Tibial nerve (tissue), 4 donors: ENCODE measurements at regions not wholly inside any gene's neighbourhood (a gene's known extent, or its start where the extent isn't known, plus 50 kb on each side); places are given as distances from the start of the nearest gene placed in this dataset.

Source experiments
- EP300 ChIP-seq, 2 donors: sonication (generic); formaldehyde crosslinking; IDR thresholded peaks; one replicate each; pipeline ENCODE4 v1.6.1; 2017; ENCODE audit warnings: antibody characterized with exemption in 2 of 2, mild to moderate bottlenecking in 1 of 2
- POLR2A ChIP-seq, 2 donors: fragments of 450-650 bp; IDR thresholded peaks; one replicate each; pipeline ENCODE4 v1.6.1; 2017; ENCODE audit warnings: antibody characterized with exemption in 2 of 2, mild to moderate bottlenecking in 2 of 2, moderate library complexity in 2 of 2
- TF ChIP-seq, protein P1 (sequence below), 5 experiments: fragments of 200-600 bp in 3 of 5; fragments of 450-650 bp in 2 of 5; sonication (generic) in 3 of 5; IDR thresholded peaks; one replicate each; pipeline ENCODE4 v1.5.1; 2016 to 2019; ENCODE audit warnings: antibody characterized with exemption in 5 of 5, mild to moderate bottlenecking in 3 of 5, moderate library complexity in 2 of 5

DNA sequence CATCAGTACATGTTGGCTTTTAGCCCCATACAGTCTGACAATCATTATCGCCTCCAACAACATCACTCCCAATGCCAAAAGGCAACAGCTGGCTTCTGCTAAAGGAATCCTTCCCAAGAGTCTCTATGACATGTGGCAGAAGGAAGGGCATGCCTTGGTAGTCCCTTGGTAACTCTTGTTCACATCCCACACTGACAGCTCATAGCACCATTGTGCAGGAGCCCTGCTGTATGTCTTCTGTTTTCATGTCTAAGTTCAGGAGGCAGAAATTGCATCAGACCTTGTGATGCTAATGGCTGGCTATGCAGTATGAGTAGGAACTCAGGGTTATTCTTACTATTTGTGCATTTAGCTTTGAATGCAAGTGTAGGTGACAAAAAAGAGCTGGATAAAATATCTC, 392.1 kb downstream of the PTH2R start:
- TF ChIP-seq, protein P1, sequence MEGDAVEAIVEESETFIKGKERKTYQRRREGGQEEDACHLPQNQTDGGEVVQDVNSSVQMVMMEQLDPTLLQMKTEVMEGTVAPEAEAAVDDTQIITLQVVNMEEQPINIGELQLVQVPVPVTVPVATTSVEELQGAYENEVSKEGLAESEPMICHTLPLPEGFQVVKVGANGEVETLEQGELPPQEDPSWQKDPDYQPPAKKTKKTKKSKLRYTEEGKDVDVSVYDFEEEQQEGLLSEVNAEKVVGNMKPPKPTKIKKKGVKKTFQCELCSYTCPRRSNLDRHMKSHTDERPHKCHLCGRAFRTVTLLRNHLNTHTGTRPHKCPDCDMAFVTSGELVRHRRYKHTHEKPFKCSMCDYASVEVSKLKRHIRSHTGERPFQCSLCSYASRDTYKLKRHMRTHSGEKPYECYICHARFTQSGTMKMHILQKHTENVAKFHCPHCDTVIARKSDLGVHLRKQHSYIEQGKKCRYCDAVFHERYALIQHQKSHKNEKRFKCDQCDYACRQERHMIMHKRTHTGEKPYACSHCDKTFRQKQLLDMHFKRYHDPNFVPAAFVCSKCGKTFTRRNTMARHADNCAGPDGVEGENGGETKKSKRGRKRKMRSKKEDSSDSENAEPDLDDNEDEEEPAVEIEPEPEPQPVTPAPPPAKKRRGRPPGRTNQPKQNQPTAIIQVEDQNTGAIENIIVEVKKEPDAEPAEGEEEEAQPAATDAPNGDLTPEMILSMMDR (IDR thresholded peaks at IDR 0.05), result no peak
- TF ChIP-seq POLR2A (IDR thresholded peaks at IDR 0.05) (no peak), EP300 (IDR thresholded peaks at IDR 0.05) (no peak)
